Thyroid gland (tissue), 4 donors: ENCODE measurements at regions not wholly inside any gene's neighbourhood (a gene's known extent, or its start where the extent isn't known, plus 50 kb on each side); places are given as distances from the start of the nearest gene placed in this dataset.

Experiments used
- DNase-seq, 2 donors: peaks; one replicate each; pipeline ENCODE4 v3.0.0-alpha.2; 2019
- H3K27ac ChIP-seq, 3 donors: fragments of 200-600 bp; sonication (generic); 1 replicate in 2 of 3; 2 replicates in 1 of 3; pipeline ENCODE4 v1.5.1; 2016 to 2019; ENCODE audit warnings: mild to moderate bottlenecking in 1 of 3, moderate library complexity in 1 of 3
- H3K27me3 ChIP-seq: fragments of 200-600 bp; sonication (generic); one replicate; pipeline ENCODE4 v1.5.1; 2019
- H3K36me3 ChIP-seq, 2 donors: fragments of 200-600 bp; sonication (generic); one replicate each; pipeline ENCODE4 v1.5.1; 2016 to 2019
- H3K4me1 ChIP-seq, 2 donors: fragments of 200-600 bp; sonication (generic); one replicate each; pipeline ENCODE4 v1.5.1; 2017 to 2019
- H3K4me3 ChIP-seq, 3 donors: fragments of 200-600 bp; sonication (generic); replicated peaks in 1 of 3; 1 replicate in 2 of 3; 2 replicates in 1 of 3; pipeline ENCODE4 v1.5.1; 2016; ENCODE audit warnings: mild to moderate bottlenecking in 1 of 3
- H3K9me3 ChIP-seq: fragments of 200-600 bp; sonication (generic); one replicate; pipeline ENCODE4 v1.5.1; 2017
- CTCF ChIP-seq, 6 experiments: fragments of 200-600 bp in 3 of 6; fragments of 450-650 bp in 3 of 6; sonication (generic) in 3 of 6; IDR thresholded peaks; one replicate each; pipeline ENCODE4 v1.5.1; 2016 to 2019; ENCODE audit warnings: antibody characterized with exemption in 6 of 6, mild to moderate bottlenecking in 2 of 6, inconsistent platforms in 1 of 6, moderate library complexity in 1 of 6
- POLR2A ChIP-seq, 2 donors: fragments of 450-650 bp; IDR thresholded peaks; one replicate each; pipeline ENCODE4 v1.6.1; 2017; ENCODE audit warnings: antibody characterized with exemption in 2 of 2, mild to moderate bottlenecking in 2 of 2, moderate library complexity in 1 of 2
- WGBS, 2 donors: methylation state at CpG; one replicate each; pipeline ENCODE4 v1.1.5; 2017; 5-methylcytosine and 5-hydroxymethylcytosine counted together
- intact Hi-C: fragments of 100-400 bp; cut with DNase I; formaldehyde crosslinking; loops from one replicate; pipeline ENCODE4 v1.15.1; 2023

GRCh38 chr16:5781436-5781835, 683.8 kb upstream of the EEF2KMT start:
- WGBS, 2 donors: 90 to 96% methylated on average over 4 of the region's 4 CpGs

GRCh38 chr16:5776876-5777275, 679.3 kb upstream of the EEF2KMT start:
- no peak for TF ChIP-seq CTCF (IDR thresholded peaks at IDR 0.05)
- TF ChIP-seq POLR2A (IDR thresholded peaks at IDR 0.05): no peak
- Histone ChIP-seq H3K4me1 (no peaks in the 10 kb centered on the region), H3K36me3 (no peaks in the 10 kb centered on the region), H3K9me3 (no peaks in the 10 kb centered on the region), H3K27me3 (no peaks in the 10 kb centered on the region), H3K4me3 (no peak overlapping the region), H3K27ac (no peak overlapping the region)
- 48 to 66% methylated on average over 2 of the region's 2 CpGs for WGBS, 2 donors
- no peak for DNase-seq
- intact Hi-C loops: no loop called here

More at GRCh38 chr16:5781436-5781835, 683.8 kb upstream of the EEF2KMT start:
- Histone ChIP-seq H3K9me3 (no peaks in the 10 kb centered on the region), H3K27ac (no peak overlapping the region), H3K27me3 (no peaks in the 10 kb centered on the region), H3K4me3 (no peak overlapping the region), H3K36me3 (no peaks in the 10 kb centered on the region), H3K4me1 (no peaks in the 10 kb centered on the region)
- DNase-seq: no peak
- intact Hi-C loops: no loop called here
- TF ChIP-seq POLR2A (IDR thresholded peaks at IDR 0.05): no peak
- TF ChIP-seq CTCF (IDR thresholded peaks at IDR 0.05): no peak

GRCh38 chr16:5775916-5776315, 678.3 kb upstream of the EEF2KMT start:
- Histone ChIP-seq H3K4me1 (no peaks in the 10 kb centered on the region), H3K4me3 (no peak overlapping the region), H3K9me3 (no peaks in the 10 kb centered on the region), H3K36me3 (no peaks in the 10 kb centered on the region), H3K27ac (no peak overlapping the region), H3K27me3 (no peaks in the 10 kb centered on the region)
- whole genome bisulfite sequencing, 2 donors: 73 to 84% methylated on average over 5 of the region's 5 CpGs
- DNase-seq: no peak
- intact Hi-C loops: no loop called here
- TF ChIP-seq POLR2A (IDR thresholded peaks at IDR 0.05) (no peak), CTCF (IDR thresholded peaks at IDR 0.05) (no peak)

- 92 to 93% methylated on average over 2 of the region's 2 CpGs for WGBS, 2 donors
- Histone ChIP-seq H3K4me3 (no peak overlapping the region), H3K4me1 (no peaks in the 10 kb centered on the region), H3K36me3 (no peaks in the 10 kb centered on the region), H3K27me3 (no peaks in the 10 kb centered on the region), H3K27ac (no peak overlapping the region), H3K9me3 (no peaks in the 10 kb centered on the region)
- TF ChIP-seq POLR2A (IDR thresholded peaks at IDR 0.05) (no peak), CTCF (IDR thresholded peaks at IDR 0.05) (no peak)
- intact Hi-C loops: no loop called here
- no peak for DNase-seq
These were observed 672.5 kb upstream of the EEF2KMT start for GRCh38 chr16:5770118-5770517.

- Histone ChIP-seq H3K4me1 (no peaks in the 10 kb centered on the region), H3K36me3 (no peaks in the 10 kb centered on the region), H3K4me3 (no peak overlapping the region), H3K27me3 (no peaks in the 10 kb centered on the region), H3K27ac (no peak overlapping the region), H3K9me3 (no peaks in the 10 kb centered on the region)
- intact Hi-C loops: no loop called here
- WGBS, 2 donors: 80% methylated on average over 5 of the region's 5 CpGs
- TF ChIP-seq CTCF (IDR thresholded peaks at IDR 0.05) (no peak), POLR2A (IDR thresholded peaks at IDR 0.05) (no peak)
- no peak for DNase-seq
These were observed 671.9 kb upstream of the EEF2KMT start for GRCh38 chr16:5769513-5769912.
